Upper lobe of left lung (tissue), 6 donors: ENCODE measurements at regions not wholly inside any gene's neighbourhood (a gene's known extent, or its start where the extent isn't known, plus 50 kb on each side); places are given as distances from the start of the nearest gene placed in this dataset.

Experiments
- ATAC-seq, 2 donors: fragments of 200-7000 bp; cut with Tn5 transposase; one replicate each; pipeline ENCODE4 v1.9.1; 2022; ENCODE audit warnings: mild to moderate bottlenecking in 2 of 2, moderate library complexity in 2 of 2; ENCODE audit not compliant: low FRiP score in 2 of 2
- DNase-seq, 2 donors: peaks; one replicate each; pipeline ENCODE4 v3.0.0-alpha.2; 2019 to 2020
- H3K27ac ChIP-seq, 4 donors: fragments of 200-600 bp; sonication (generic); one replicate each; pipeline ENCODE4 v1.5.1; 2016 to 2019
- H3K27me3 ChIP-seq, 4 donors: fragments of 200-600 bp; sonication (generic); one replicate each; pipeline ENCODE4 v1.5.1; 2017 to 2019
- H3K36me3 ChIP-seq, 4 donors: fragments of 200-600 bp; sonication (generic); one replicate each; pipeline ENCODE4 v1.5.1; 2016 to 2019
- H3K4me1 ChIP-seq, 4 donors: fragments of 200-600 bp; sonication (generic); one replicate each; pipeline ENCODE4 v1.5.1; 2018 to 2019
- H3K4me3 ChIP-seq, 4 donors: fragments of 200-600 bp; sonication (generic); one replicate each; pipeline ENCODE4 v1.5.1; 2017 to 2019; ENCODE audit warnings: mild to moderate bottlenecking in 2 of 4, moderate library complexity in 1 of 4
- H3K9me3 ChIP-seq, 4 donors: fragments of 200-600 bp; sonication (generic); one replicate each; pipeline ENCODE4 v1.5.1; 2018 to 2019
- EP300 ChIP-seq, 4 donors: sonication (generic); formaldehyde crosslinking; IDR thresholded peaks; one replicate each; pipeline ENCODE4 v1.5.1; 2017; ENCODE audit warnings: antibody characterized with exemption in 4 of 4, control low read depth in 2 of 4
- POLR2A ChIP-seq, 4 donors: fragments of 450-650 bp; IDR thresholded peaks; one replicate each; pipeline ENCODE4 v1.5.1; 2016 to 2017; ENCODE audit warnings: antibody characterized with exemption in 4 of 4, mild to moderate bottlenecking in 2 of 4
- POLR2AphosphoS5 ChIP-seq, 2 donors: sonication (generic); formaldehyde crosslinking; IDR thresholded peaks; one replicate each; pipeline ENCODE4 v1.5.1; 2017; ENCODE audit warnings: antibody characterized with exemption in 2 of 2
- WGBS, 2 donors: methylation state at CpG; one replicate each; pipeline ENCODE4 v1.1.5; 2017 to 2018; 5-methylcytosine and 5-hydroxymethylcytosine counted together
- TF ChIP-seq, protein P1 (sequence below), 6 experiments: fragments of 450-650 bp in 4 of 6; fragments of 200-600 bp in 2 of 6; sonication (generic) in 2 of 6; IDR thresholded peaks; one replicate each; pipeline ENCODE4 v1.5.1; 2016 to 2019; ENCODE audit warnings: antibody characterized with exemption in 6 of 6
- donor health status: DM: no; HTN: no; CAD: no; lungs with moderate emphysema.
- donor health status: DM: no; HTN: yes; CAD: no; lungs with severe emphysema.

- TF ChIP-seq POLR2AphosphoS5 (IDR thresholded peaks at IDR 0.05) (no peak), POLR2A (IDR thresholded peaks at IDR 0.05) (no peak), EP300 (IDR thresholded peaks at IDR 0.05) (no peak)
- TF ChIP-seq, protein P1, sequence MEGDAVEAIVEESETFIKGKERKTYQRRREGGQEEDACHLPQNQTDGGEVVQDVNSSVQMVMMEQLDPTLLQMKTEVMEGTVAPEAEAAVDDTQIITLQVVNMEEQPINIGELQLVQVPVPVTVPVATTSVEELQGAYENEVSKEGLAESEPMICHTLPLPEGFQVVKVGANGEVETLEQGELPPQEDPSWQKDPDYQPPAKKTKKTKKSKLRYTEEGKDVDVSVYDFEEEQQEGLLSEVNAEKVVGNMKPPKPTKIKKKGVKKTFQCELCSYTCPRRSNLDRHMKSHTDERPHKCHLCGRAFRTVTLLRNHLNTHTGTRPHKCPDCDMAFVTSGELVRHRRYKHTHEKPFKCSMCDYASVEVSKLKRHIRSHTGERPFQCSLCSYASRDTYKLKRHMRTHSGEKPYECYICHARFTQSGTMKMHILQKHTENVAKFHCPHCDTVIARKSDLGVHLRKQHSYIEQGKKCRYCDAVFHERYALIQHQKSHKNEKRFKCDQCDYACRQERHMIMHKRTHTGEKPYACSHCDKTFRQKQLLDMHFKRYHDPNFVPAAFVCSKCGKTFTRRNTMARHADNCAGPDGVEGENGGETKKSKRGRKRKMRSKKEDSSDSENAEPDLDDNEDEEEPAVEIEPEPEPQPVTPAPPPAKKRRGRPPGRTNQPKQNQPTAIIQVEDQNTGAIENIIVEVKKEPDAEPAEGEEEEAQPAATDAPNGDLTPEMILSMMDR (IDR thresholded peaks at IDR 0.05) = no peak
- Histone ChIP-seq H3K4me3 (no peak overlapping the region), H3K9me3 (no peaks in the 10 kb centered on the region), H3K27me3 (no peaks in the 10 kb centered on the region), H3K4me1 (no peaks in the 10 kb centered on the region), H3K36me3 (no peaks in the 10 kb centered on the region), H3K27ac (no peak overlapping the region)
- DNase-seq = no peak
- WGBS, 2 donors = 60% methylated on average over 6 of the region's 6 CpGs
- no peak for ATAC-seq
Measured at GRCh38 chr15:45831787-45832186, 197.0 kb downstream of the SQOR start.

DNA sequence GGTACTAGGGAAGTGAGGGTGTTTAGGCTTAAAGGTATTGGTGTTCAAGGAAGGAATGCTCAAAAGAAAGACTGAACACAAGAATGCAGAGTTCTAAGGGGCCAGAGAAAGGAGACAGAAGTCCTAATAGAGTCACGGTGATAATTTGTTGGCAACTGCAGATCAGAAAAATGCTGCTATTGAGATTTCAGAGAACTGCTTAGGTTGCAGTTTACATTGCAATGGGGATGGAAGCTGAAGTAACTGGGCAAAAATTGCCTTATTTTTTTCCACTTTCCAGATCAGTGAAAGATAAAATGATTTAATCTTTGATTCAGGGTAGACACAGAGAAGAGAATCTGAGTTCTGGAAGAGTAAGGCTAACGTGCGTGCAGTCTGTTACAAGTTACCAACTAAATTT lies 199.8 kb downstream of the SQOR start:
- TF ChIP-seq POLR2AphosphoS5 (IDR thresholded peaks at IDR 0.05) (no peak), POLR2A (IDR thresholded peaks at IDR 0.05) (no peak), EP300 (IDR thresholded peaks at IDR 0.05) (no peak)
- TF ChIP-seq, protein P1 (IDR thresholded peaks at IDR 0.05) = no peak
- Histone ChIP-seq H3K4me3 (no peak overlapping the region), H3K36me3 (no peaks in the 10 kb centered on the region), H3K9me3 (no peaks in the 10 kb centered on the region), H3K4me1 (no peaks in the 10 kb centered on the region), H3K27ac (no peak overlapping the region), H3K27me3 (no peaks in the 10 kb centered on the region)
- ATAC-seq (no peak), DNase-seq (no peak)
- 87 to 95% methylated on average over 3 of the region's 3 CpGs for WGBS, 2 donors

- DNase-seq (no peak), ATAC-seq (no peak)
- Histone ChIP-seq H3K9me3 (no peaks in the 10 kb centered on the region), H3K27ac (no peak overlapping the region), H3K4me1 (no peaks in the 10 kb centered on the region), H3K36me3 (no peaks in the 10 kb centered on the region), H3K4me3 (no peak overlapping the region), H3K27me3 (no peaks in the 10 kb centered on the region)
- TF ChIP-seq, protein P1 (IDR thresholded peaks at IDR 0.05) = no peak
- no peak for TF ChIP-seq POLR2A (IDR thresholded peaks at IDR 0.05)
- no peak for TF ChIP-seq EP300 (IDR thresholded peaks at IDR 0.05)
- no peak for TF ChIP-seq POLR2AphosphoS5 (IDR thresholded peaks at IDR 0.05)
- WGBS, 2 donors = 71 to 89% methylated on average over 1 of the region's 1 CpG
Measured at GRCh38 chr15:45842151-45842550, 207.3 kb downstream of the SQOR start.

DNA sequence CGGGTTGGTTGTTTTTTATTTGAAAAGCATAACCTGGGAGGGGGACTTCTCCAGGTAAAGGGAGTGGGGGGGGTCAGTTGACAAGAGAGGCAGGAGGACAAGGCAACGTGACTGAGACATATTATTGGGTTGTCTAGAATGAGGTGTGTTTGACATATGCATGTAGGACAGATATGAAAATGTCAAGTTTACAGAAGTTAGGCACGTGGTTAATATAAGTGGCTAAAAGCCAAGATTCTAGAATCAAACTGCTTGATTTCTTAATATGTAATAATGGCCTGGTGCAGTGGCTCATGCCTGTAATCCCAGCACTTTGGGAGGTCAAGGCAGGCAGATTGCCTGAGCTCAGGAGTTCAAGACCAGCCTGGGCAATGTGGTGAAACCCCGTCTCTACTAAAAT lies 212.8 kb downstream of the SQOR start:
- 69 to 73% methylated on average over 4 of the region's 4 CpGs for WGBS, 2 donors

GRCh38 chr15:45849136-45849535 lies 214.3 kb downstream of the SQOR start:
- H3K9me3 ChIP-seq = no peaks in the 10 kb centered on the region
- no peak overlapping the region for H3K4me3 ChIP-seq
- DNase-seq = no peak
- no peaks in the 10 kb centered on the region for H3K4me1 ChIP-seq
- ATAC-seq = no peak
- TF ChIP-seq EP300 (IDR thresholded peaks at IDR 0.05) = no peak
- no peak for TF ChIP-seq POLR2AphosphoS5 (IDR thresholded peaks at IDR 0.05)
- no peak for TF ChIP-seq POLR2A (IDR thresholded peaks at IDR 0.05)
- TF ChIP-seq, protein P1 (IDR thresholded peaks at IDR 0.05) = no peak
- no peaks in the 10 kb centered on the region for H3K27me3 ChIP-seq
- no peak overlapping the region for H3K27ac ChIP-seq
- H3K36me3 ChIP-seq = no peaks in the 10 kb centered on the region
- 93 to 95% methylated on average over 3 of the region's 3 CpGs for WGBS, 2 donors

More for the DNA sequence above, 212.8 kb downstream of the SQOR start:
- H3K9me3 ChIP-seq = no peaks in the 10 kb centered on the region
- H3K4me1 ChIP-seq = no peaks in the 10 kb centered on the region
- ATAC-seq (no peak), DNase-seq (no peak)
- no peak overlapping the region for H3K27ac ChIP-seq
- no peaks in the 10 kb centered on the region for H3K27me3 ChIP-seq
- TF ChIP-seq POLR2A (IDR thresholded peaks at IDR 0.05) = no peak
- no peak for TF ChIP-seq POLR2AphosphoS5 (IDR thresholded peaks at IDR 0.05)
- TF ChIP-seq, protein P1 (IDR thresholded peaks at IDR 0.05) = no peak
- TF ChIP-seq EP300 (IDR thresholded peaks at IDR 0.05) = no peak
- no peaks in the 10 kb centered on the region for H3K36me3 ChIP-seq
- no peak overlapping the region for H3K4me3 ChIP-seq
